ENCODE measurements at regions not wholly inside any gene's neighbourhood (a gene's known extent, or its start where the extent isn't known, plus 50 kb on each side); places are given as distances from the start of the nearest gene placed in this dataset.

- no peak for TF ChIP-seq CTCF (conservative IDR thresholded peaks at IDR 0.05; ENCODE audit: low read depth, low read length)
- no peak overlapping the region for H3K4me3 ChIP-seq (ENCODE audit: low read depth, low read length)
- DNase-seq (ENCODE audit: low read depth): no peak
Measured at GRCh38 chr4:97238956-97239666, 904.2 kb downstream of the STPG2 start.

- no peak for TF ChIP-seq CTCF (conservative IDR thresholded peaks at IDR 0.05; ENCODE audit: low read depth, low read length)
- H3K4me3 ChIP-seq (ENCODE audit: low read depth, low read length): no peak overlapping the region
- DNase-seq (ENCODE audit: low read depth): no peak
Measured at GRCh38 chr4:97239667-97239997, 903.6 kb downstream of the STPG2 start.

GRCh38 chr4:97252615-97253154, 890.6 kb downstream of the STPG2 start:
- TF ChIP-seq CTCF (conservative IDR thresholded peaks at IDR 0.05; ENCODE audit: low read depth, low read length): no peak
- DNase-seq (ENCODE audit: low read depth): no peak
- H3K4me3 ChIP-seq (ENCODE audit: low read depth, low read length): no peak overlapping the region

GRCh38 chr4:97262769-97263168, 880.5 kb downstream of the STPG2 start:
- no peak overlapping the region for H3K4me3 ChIP-seq (ENCODE audit: low read depth, low read length)
- TF ChIP-seq CTCF (conservative IDR thresholded peaks at IDR 0.05; ENCODE audit: low read depth, low read length): no peak

GRCh38 chr4:97270051-97270450, 873.2 kb downstream of the STPG2 start:
- no peak overlapping the region for H3K4me3 ChIP-seq (ENCODE audit: low read depth, low read length)
- DNase-seq (ENCODE audit: low read depth): no peak
- TF ChIP-seq CTCF (conservative IDR thresholded peaks at IDR 0.05; ENCODE audit: low read depth, low read length): no peak

More at GRCh38 chr4:97262769-97263168, 880.5 kb downstream of the STPG2 start:
- DNase-seq (ENCODE audit: low read depth): no peak

GRCh38 chr4:97279391-97279790, 863.9 kb downstream of the STPG2 start:
- no peak for TF ChIP-seq CTCF (conservative IDR thresholded peaks at IDR 0.05; ENCODE audit: low read depth, low read length)
- H3K4me3 ChIP-seq (ENCODE audit: low read depth, low read length): no peak overlapping the region
- DNase-seq (ENCODE audit: low read depth): no peak

- no peak for DNase-seq (ENCODE audit: low read depth)
- no peak for TF ChIP-seq CTCF (conservative IDR thresholded peaks at IDR 0.05; ENCODE audit: low read depth, low read length)
- no peak overlapping the region for H3K4me3 ChIP-seq (ENCODE audit: low read depth, low read length)
Measured at GRCh38 chr4:97300561-97300960, 842.7 kb downstream of the STPG2 start.
